Bronchial epithelial cell (primary cell): ENCODE measurements at regions not wholly inside any gene's neighbourhood (a gene's known extent, or its start where the extent isn't known, plus 50 kb on each side); places are given as distances from the start of the nearest gene placed in this dataset.

Experiments
- DNase-seq: peaks from one replicate; pipeline ENCODE4 v3.0.0-alpha.2; 2010; ENCODE audit warnings: low read depth
- FAIRE-seq: peaks from 2 replicates; lab custom pipeline; 2011; peaks lifted over from hg19 to GRCh38; lab: Jason Lieb, UNC
- H3K27me3 ChIP-seq: 2 replicates; pipeline ENCODE4 v1.5.1; 2011; ENCODE audit warnings: low read length; ENCODE audit not compliant: control insufficient read depth, insufficient read depth
- H3K36me3 ChIP-seq: 2 replicates; pipeline ENCODE4 v1.5.1; 2011; ENCODE audit warnings: low read length; ENCODE audit not compliant: control insufficient read depth, insufficient read depth
- H3K4me3 ChIP-seq: 2 replicates; pipeline ENCODE4 v1.5.1; 2011; ENCODE audit warnings: mild to moderate bottlenecking, low read depth, low read length, control low read depth
- TF ChIP-seq, protein P1 (sequence below): IDR thresholded peaks from 2 replicates; pipeline ENCODE4 v1.5.1; 2011; ENCODE audit warnings: mild to moderate bottlenecking, moderate library complexity, low read length, control low read depth, inconsistent platforms; ENCODE audit not compliant: insufficient read depth, severe bottlenecking

DNA sequence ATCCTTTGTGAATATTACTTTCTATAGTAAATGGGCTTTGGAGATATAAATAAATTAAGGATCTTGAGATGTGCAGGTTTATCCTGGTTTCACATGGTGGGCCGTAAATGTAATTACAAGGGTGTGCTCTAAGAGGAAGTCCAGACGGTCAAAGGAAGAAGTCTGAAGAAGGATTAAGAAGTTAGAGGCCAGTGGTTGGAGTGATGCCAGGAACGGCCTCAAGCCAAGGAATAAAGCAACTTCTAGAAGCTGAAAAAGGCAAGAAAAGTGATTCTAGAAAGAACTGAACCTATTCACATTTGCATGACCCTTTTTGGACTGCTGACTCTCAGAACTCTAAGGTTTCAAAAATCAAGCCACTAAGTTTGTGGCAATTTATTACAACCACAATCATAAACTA lies 981.3 kb upstream of the ALCAM start:
- no peak for FAIRE-seq
- Histone ChIP-seq H3K36me3 (no peaks in the 10 kb centered on the region), H3K27me3 (no peaks in the 10 kb centered on the region), H3K4me3 (no peak overlapping the region)
- no peak for DNase-seq
- TF ChIP-seq, protein P1, sequence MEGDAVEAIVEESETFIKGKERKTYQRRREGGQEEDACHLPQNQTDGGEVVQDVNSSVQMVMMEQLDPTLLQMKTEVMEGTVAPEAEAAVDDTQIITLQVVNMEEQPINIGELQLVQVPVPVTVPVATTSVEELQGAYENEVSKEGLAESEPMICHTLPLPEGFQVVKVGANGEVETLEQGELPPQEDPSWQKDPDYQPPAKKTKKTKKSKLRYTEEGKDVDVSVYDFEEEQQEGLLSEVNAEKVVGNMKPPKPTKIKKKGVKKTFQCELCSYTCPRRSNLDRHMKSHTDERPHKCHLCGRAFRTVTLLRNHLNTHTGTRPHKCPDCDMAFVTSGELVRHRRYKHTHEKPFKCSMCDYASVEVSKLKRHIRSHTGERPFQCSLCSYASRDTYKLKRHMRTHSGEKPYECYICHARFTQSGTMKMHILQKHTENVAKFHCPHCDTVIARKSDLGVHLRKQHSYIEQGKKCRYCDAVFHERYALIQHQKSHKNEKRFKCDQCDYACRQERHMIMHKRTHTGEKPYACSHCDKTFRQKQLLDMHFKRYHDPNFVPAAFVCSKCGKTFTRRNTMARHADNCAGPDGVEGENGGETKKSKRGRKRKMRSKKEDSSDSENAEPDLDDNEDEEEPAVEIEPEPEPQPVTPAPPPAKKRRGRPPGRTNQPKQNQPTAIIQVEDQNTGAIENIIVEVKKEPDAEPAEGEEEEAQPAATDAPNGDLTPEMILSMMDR = no peak

DNA sequence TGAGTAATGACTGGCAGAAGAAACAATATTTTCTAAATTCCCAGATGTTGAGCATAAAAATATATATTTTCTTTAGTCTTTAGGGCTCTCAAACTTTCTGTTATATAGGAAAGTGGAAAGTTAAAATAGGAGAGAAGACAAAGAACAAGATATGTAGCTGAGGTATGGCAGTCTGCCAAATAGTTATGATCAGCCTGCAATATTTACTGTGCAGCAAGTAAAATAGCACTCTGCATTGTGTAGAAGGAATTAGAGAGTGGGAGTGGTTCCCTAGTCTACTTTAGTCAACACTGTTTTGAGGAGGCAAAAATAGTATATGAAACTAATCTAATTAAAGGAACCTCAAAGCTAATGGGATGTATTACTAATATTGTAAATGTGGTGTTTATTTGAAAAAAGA lies 978.1 kb upstream of the ALCAM start:
- H3K36me3 ChIP-seq = no peaks in the 10 kb centered on the region
- DNase-seq = peak; percentile 45
- TF ChIP-seq, protein P1 = no peak

DNA sequence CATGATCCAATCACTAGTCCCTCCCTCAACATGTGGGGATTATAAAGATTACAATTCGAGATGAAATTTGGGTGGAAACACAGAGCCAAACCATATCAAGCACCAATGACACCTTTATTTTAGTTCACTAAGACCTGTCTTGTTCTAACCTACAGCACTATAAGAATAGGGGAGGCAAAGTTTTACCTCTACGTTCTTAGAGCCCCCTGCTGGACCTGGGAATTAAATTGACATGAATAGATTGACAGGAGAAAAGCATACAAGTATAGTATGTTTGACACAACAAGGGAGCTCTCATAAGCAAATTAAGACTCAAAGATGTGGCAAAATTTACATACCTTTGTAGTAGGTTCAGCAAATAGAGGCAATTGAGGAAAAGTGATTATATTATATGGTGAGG lies 974.4 kb upstream of the ALCAM start:
- peak; percentile 1 for DNase-seq
- Histone ChIP-seq H3K4me3 (no peak overlapping the region), H3K27me3 (no peaks in the 10 kb centered on the region), H3K36me3 (no peaks in the 10 kb centered on the region)
- TF ChIP-seq, protein P1 = no peak
- no peak for FAIRE-seq

More for the DNA sequence above, 978.1 kb upstream of the ALCAM start:
- FAIRE-seq = no peak
- H3K27me3 ChIP-seq = no peaks in the 10 kb centered on the region
- H3K4me3 ChIP-seq = no peak overlapping the region

DNA sequence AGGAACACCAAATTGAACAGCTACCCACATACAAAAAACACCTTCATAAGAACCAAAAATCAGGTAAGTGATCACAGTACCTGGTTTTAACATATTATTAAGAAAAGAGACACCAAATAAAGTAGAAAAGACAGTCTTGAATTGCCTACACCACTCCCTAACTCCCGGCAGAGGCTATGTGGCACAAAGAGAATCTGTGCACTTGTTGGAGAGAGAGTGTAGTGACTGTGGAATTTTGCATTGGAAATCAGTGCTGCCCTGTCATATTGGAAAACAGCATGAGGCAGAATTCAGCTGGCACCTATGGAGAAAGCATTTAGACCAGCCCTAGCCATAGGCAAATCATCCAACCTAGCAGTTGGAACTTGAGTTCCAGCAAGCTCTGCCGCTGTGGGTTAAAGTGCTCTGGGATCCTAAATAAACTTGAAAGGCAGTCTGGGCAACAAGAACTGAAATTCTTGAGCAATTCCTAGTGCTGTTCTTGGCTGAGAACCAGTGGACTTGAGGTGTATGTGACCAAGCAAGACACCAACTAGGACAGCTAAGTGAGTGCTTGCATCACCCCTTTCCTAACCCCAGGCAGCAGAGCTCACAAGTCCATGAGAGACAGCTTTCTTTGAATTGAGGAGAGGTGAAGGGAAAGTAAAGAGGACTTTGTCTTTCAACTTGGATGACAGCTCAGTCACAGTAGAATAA lies 969.6 kb upstream of the ALCAM start:
- FAIRE-seq (no peak), DNase-seq (peak; percentile 23)
- TF ChIP-seq, protein P1 = no peak
- Histone ChIP-seq H3K27me3 (no peaks in the 10 kb centered on the region), H3K36me3 (no peaks in the 10 kb centered on the region), H3K4me3 (no peak overlapping the region)

DNA sequence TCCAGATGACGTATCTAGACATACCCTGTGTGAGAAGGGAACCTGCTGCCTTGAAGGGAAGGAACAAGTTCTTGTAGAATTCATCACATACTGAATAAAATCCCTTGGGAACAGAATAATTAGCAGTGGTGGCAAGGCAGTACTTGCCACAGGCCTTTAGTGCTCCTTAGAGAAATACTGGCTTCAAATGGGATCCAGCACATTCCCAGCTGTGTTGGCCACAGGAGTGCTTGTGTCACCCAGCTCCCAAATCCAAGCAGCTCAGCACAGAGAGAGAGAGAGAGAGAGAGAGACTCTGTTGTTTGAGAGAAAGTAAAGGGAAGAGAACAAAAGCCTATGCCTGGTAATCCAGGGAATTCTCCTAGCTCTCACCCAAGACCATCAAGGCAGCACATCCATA lies 969.0 kb upstream of the ALCAM start:
- no peaks in the 10 kb centered on the region for H3K27me3 ChIP-seq
- H3K36me3 ChIP-seq = no peaks in the 10 kb centered on the region
- FAIRE-seq (no peak), DNase-seq (no peak)
- TF ChIP-seq, protein P1 = no peak
- no peak overlapping the region for H3K4me3 ChIP-seq

DNA sequence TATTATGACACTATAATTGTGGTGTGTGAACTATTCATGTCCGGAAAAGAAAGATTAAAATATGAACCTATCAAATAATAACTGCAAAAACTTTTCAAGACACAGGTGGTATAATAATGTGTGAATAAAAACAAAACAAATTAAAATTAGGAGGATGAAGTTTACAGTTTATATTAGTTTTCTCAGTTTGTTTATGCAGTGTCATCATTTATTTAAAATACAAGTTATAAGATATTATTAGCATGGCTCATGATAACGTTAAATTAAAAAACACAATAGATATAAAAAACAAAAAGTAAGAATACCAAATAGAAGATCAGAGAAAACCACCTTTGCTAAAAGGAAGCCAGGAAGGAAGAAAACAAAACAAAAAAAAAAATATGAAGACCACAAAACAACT lies 963.8 kb upstream of the ALCAM start:
- no peak for DNase-seq
- H3K4me3 ChIP-seq = no peak overlapping the region
- FAIRE-seq = no peak
- H3K36me3 ChIP-seq = no peaks in the 10 kb centered on the region
- TF ChIP-seq, protein P1 = no peak
- no peaks in the 10 kb centered on the region for H3K27me3 ChIP-seq
